CD14-positive monocyte (primary cell): ENCODE measurements at regions not wholly inside any gene's neighbourhood (a gene's known extent, or its start where the extent isn't known, plus 50 kb on each side); places are given as distances from the start of the nearest gene placed in this dataset.
A peak's percentile ranks its signal among the peaks of the same experiment; 100 is the strongest.

Experiments
- DNase-seq, 3 donors: peaks; one replicate each; pipeline ENCODE4 v3.0.0-alpha.2; 2011 to 2022
- H2AFZ ChIP-seq: 2 replicates; pipeline ENCODE4 v1.6.0; 2012; ENCODE audit warnings: mild to moderate bottlenecking, low read depth, low read length, inconsistent platforms; ENCODE audit not compliant: insufficient read depth, poor library complexity, severe bottlenecking
- H3K27ac ChIP-seq, 2 donors: 1 replicate in 1 of 2; 2 replicates in 1 of 2; pipeline ENCODE4 v1.5.1; 2012 to 2013; ENCODE audit warnings: low read length in 2 of 2, control low read depth in 1 of 2, inconsistent platforms in 1 of 2, low read depth in 1 of 2, mild to moderate bottlenecking in 1 of 2
- H3K27me3 ChIP-seq, 2 donors: one replicate each; pipeline versions ENCODE4 v1.6.0 to v1.6.1; 2011 to 2013; ENCODE audit warnings: low read length in 2 of 2; ENCODE audit not compliant: control insufficient read depth in 2 of 2, insufficient read depth in 2 of 2
- H3K36me3 ChIP-seq, 2 donors: replicated peaks in 1 of 2; 1 replicate in 1 of 2; 2 replicates in 1 of 2; pipeline versions ENCODE4 v1.5.1 to v1.6.1; 2012 to 2013; ENCODE audit warnings: low read length in 2 of 2, control low read depth in 1 of 2, inconsistent platforms in 1 of 2, mild to moderate bottlenecking in 1 of 2; ENCODE audit not compliant: insufficient read depth in 2 of 2, control insufficient read depth in 1 of 2
- H3K4me1 ChIP-seq, 2 donors: 1 replicate in 1 of 2; 2 replicates in 1 of 2; pipeline versions ENCODE4 v1.5.1 to v1.6.1; 2012 to 2013; ENCODE audit warnings: low read length in 2 of 2, control low read depth in 1 of 2, inconsistent platforms in 1 of 2, mild to moderate bottlenecking in 1 of 2, moderate library complexity in 1 of 2; ENCODE audit not compliant: insufficient read depth in 2 of 2, control insufficient read depth in 1 of 2
- H3K4me2 ChIP-seq: replicated peaks from 2 replicates; pipeline ENCODE3; 2012; ENCODE audit warnings: low read length, moderate library complexity, mild to moderate bottlenecking; ENCODE audit not compliant: poor library complexity, severe bottlenecking; ENCODE audit errors: extremely low read depth
- H3K4me3 ChIP-seq, 3 experiments: fragments of 200-600 bp in 1 of 3; sonication (generic) in 1 of 3; replicated peaks in 1 of 3; 1 replicate in 2 of 3; 2 replicates in 1 of 3; pipeline ENCODE4 v1.5.1; 2011 to 2013; ENCODE audit warnings: low read length in 3 of 3, mild to moderate bottlenecking in 3 of 3, control low read depth in 2 of 3, low read depth in 2 of 3, inconsistent platforms in 1 of 3, moderate library complexity in 1 of 3
- H3K79me2 ChIP-seq: 2 replicates; pipeline ENCODE4 v1.6.0; 2012; ENCODE audit warnings: mild to moderate bottlenecking, control low read depth, inconsistent platforms, low read length, moderate library complexity; ENCODE audit not compliant: insufficient read depth
- H3K9ac ChIP-seq: 2 replicates; pipeline ENCODE4 v1.6.0; 2017; ENCODE audit warnings: low read length, mild to moderate bottlenecking; ENCODE audit not compliant: insufficient read depth, poor library complexity, severe bottlenecking
- H3K9me3 ChIP-seq, 2 donors: replicated peaks in 1 of 2; 1 replicate in 1 of 2; 2 replicates in 1 of 2; pipeline versions ENCODE4 v1.5.1 to v1.6.1; 2012 to 2013; ENCODE audit warnings: low read length in 2 of 2, control low read depth in 1 of 2; ENCODE audit not compliant: control insufficient read depth in 1 of 2, insufficient read depth in 1 of 2
- H4K20me1 ChIP-seq: 2 replicates; pipeline ENCODE4 v1.6.0; 2012; ENCODE audit warnings: mild to moderate bottlenecking, low read length, control low read depth, moderate library complexity; ENCODE audit not compliant: insufficient read depth
- H3K27ac Mint-ChIP-seq, 7 donors: one replicate each; pipeline ENCODE4 v1.8.0; 2020; ENCODE audit warnings: mild to moderate bottlenecking in 7 of 7, mixed read lengths in 7 of 7, moderate library complexity in 6 of 7, inconsistent platforms in 2 of 7
- H3K27me3 Mint-ChIP-seq, 3 donors: one replicate each; pipeline ENCODE4 v1.8.0; 2021 to 2022; ENCODE audit warnings: low read depth in 3 of 3, mild to moderate bottlenecking in 3 of 3, mixed read lengths in 3 of 3, moderate library complexity in 3 of 3, inconsistent platforms in 1 of 3
- H3K36me3 Mint-ChIP-seq, 2 donors: one replicate each; pipeline ENCODE4 v1.8.0; 2020; ENCODE audit warnings: mixed read lengths in 2 of 2, inconsistent platforms in 1 of 2, mild to moderate bottlenecking in 1 of 2
- H3K4me1 Mint-ChIP-seq: one replicate; pipeline ENCODE4 v1.8.0; 2020; ENCODE audit warnings: mild to moderate bottlenecking, mixed read lengths
- H3K4me3 Mint-ChIP-seq, 2 donors: one replicate each; pipeline ENCODE4 v1.8.0; 2020; ENCODE audit warnings: mild to moderate bottlenecking in 2 of 2, mixed read lengths in 2 of 2, moderate library complexity in 1 of 2
- H3K9me3 Mint-ChIP-seq, 7 donors: one replicate each; pipeline ENCODE4 v1.8.0; 2020 to 2022; ENCODE audit warnings: mixed read lengths in 7 of 7, mild to moderate bottlenecking in 6 of 7, moderate library complexity in 6 of 7, inconsistent platforms in 2 of 7
- WGBS: methylation state at CpG from one replicate; pipeline ENCODE4 v1.1.5; 2013; ENCODE audit warnings: missing lambda C conversion rate; ENCODE audit not compliant: insufficient coverage; 5-methylcytosine and 5-hydroxymethylcytosine counted together
- intact Hi-C, 2 donors: fragments of 100-400 bp; cut with micrococcal nuclease; formaldehyde crosslinking; loops; one replicate each; pipeline versions ENCODE4 v1.15.0 to v1.15.1; 2023
- TF ChIP-seq, protein P1 (sequence below): fragments of 200-600 bp; IDR thresholded peaks from one replicate; pipeline ENCODE4 v1.8.0; 2022; ENCODE audit warnings: antibody characterized with exemption, mild to moderate bottlenecking

DNA sequence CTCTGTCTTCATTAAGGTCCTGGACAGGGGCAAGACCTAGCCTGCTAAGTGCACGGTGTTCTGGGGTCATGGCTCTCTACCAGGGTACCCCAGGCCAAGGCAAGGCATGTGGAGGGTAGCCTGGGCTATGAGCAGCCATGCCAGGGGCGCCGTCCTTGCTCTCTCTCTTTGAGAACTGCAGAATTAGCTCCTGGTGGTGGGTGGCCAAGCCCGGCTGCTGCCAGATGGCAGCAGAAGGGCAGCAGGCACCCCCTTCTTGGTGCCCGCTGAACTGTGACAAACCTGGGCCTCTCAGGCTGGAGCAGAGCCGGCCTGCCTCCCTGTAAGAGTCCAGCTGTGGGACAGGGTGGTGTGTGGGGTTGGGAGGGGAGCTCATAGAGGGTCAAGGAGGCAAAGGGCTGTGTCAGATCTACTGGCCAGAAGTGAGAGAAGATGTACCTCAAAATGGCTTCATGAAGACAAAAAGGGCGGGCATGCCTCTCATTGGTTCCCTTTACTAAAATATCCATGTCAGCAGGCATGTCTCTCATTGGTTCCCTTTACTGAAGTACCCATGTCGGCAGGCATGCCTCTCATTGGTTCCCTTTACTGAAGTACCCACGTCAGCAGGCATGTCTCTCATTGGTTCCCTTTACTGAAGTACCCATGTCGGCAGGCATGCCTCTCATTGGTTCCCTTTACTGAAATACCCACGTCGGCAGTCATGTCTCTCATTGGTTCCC is 81.7 kb upstream of the SDK2 start:
- peaks cover 15% of the 10 kb centered on the region for H3K4me1 Mint-ChIP-seq
- DNase-seq: peak in 2 of 3 donors; percentile 23 to 58
- intact Hi-C loops: no loop called here
- no peaks in the 10 kb centered on the region for H4K20me1 ChIP-seq
- H3K27ac Mint-ChIP-seq: peak overlapping the region in 1 of 7 donors; percentile 40
- H3K4me1 ChIP-seq: peaks cover 11 to 17% of the 10 kb centered on the region in 2 donors
- no peak overlapping the region for H3K4me2 ChIP-seq
- peaks cover 8 to 12% (median 9%) of the 10 kb centered on the region in 3 donors for H3K27me3 Mint-ChIP-seq
- no peaks in the 10 kb centered on the region for H3K36me3 ChIP-seq
- H3K9me3 Mint-ChIP-seq: peaks cover 8 to 27% (median 13%) of the 10 kb centered on the region in 7 donors
- H3K9ac ChIP-seq: no peak overlapping the region
- no peaks in the 10 kb centered on the region for H3K27me3 ChIP-seq
- no peak overlapping the region for H2AFZ ChIP-seq
- no peaks in the 10 kb centered on the region for H3K79me2 ChIP-seq
- H3K4me3 ChIP-seq: no peak overlapping the region
- no peak overlapping the region for H3K4me3 Mint-ChIP-seq
- peaks cover 4 to 24% of the 10 kb centered on the region in 2 donors for H3K9me3 ChIP-seq
- H3K36me3 Mint-ChIP-seq: peaks cover 0 to 6% of the 10 kb centered on the region in 2 donors
- H3K27ac ChIP-seq: no peak overlapping the region
- WGBS: 76% methylated on average over 9 of the region's 12 CpGs
- TF ChIP-seq, protein P1, sequence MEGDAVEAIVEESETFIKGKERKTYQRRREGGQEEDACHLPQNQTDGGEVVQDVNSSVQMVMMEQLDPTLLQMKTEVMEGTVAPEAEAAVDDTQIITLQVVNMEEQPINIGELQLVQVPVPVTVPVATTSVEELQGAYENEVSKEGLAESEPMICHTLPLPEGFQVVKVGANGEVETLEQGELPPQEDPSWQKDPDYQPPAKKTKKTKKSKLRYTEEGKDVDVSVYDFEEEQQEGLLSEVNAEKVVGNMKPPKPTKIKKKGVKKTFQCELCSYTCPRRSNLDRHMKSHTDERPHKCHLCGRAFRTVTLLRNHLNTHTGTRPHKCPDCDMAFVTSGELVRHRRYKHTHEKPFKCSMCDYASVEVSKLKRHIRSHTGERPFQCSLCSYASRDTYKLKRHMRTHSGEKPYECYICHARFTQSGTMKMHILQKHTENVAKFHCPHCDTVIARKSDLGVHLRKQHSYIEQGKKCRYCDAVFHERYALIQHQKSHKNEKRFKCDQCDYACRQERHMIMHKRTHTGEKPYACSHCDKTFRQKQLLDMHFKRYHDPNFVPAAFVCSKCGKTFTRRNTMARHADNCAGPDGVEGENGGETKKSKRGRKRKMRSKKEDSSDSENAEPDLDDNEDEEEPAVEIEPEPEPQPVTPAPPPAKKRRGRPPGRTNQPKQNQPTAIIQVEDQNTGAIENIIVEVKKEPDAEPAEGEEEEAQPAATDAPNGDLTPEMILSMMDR: no peak

DNA sequence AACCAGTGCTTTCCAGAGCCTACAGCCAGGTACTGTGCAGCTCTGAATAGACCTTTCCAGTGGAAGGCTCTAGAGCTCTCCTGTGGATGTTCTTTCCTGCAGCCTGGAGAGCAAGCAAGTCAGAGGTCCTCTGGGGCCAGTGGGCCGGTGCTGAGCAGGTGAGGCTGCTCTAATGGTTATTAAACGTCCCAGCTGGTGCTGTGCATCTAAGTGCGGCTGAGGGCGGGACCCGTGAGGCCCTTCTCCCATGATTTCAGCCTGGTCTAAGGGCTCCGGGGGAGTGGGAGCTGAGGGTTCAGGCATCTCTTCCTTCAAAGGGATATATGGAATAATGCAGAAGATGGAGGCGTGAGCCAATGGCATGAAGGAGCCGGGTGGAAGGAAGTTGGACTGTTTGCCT is 83.7 kb upstream of the SDK2 start:
- intact Hi-C loops: no loop called here
- H3K27me3 Mint-ChIP-seq: peaks cover 3 to 12% (median 9%) of the 10 kb centered on the region in 3 donors
- H3K36me3 ChIP-seq: no peaks in the 10 kb centered on the region
- no peak overlapping the region for H3K9ac ChIP-seq
- H3K9me3 ChIP-seq: peaks cover 4 to 27% of the 10 kb centered on the region in 2 donors
- no peaks in the 10 kb centered on the region for H4K20me1 ChIP-seq
- no peak for DNase-seq
- H3K4me3 Mint-ChIP-seq: no peak overlapping the region
- no peaks in the 10 kb centered on the region for H3K79me2 ChIP-seq
- no peak overlapping the region for H3K27ac ChIP-seq
- TF ChIP-seq, protein P1: no peak
- peaks cover 34% of the 10 kb centered on the region for H3K4me1 Mint-ChIP-seq
- no peak overlapping the region for H3K27ac Mint-ChIP-seq
- H3K9me3 Mint-ChIP-seq: peaks cover 11 to 28% (median 17%) of the 10 kb centered on the region in 7 donors
- no peaks in the 10 kb centered on the region for H3K27me3 ChIP-seq
- no peak overlapping the region for H2AFZ ChIP-seq
- peaks cover 31 to 37% of the 10 kb centered on the region in 2 donors for H3K4me1 ChIP-seq
- no peak overlapping the region for H3K4me2 ChIP-seq
- WGBS: 94% methylated on average over 8 of the region's 8 CpGs
- no peak overlapping the region for H3K4me3 ChIP-seq
- H3K36me3 Mint-ChIP-seq: peaks cover 0 to 4% of the 10 kb centered on the region in 2 donors
